ENCODE measurements at regions not wholly inside any gene's neighbourhood (a gene's known extent, or its start where the extent isn't known, plus 50 kb on each side); places are given as distances from the start of the nearest gene placed in this dataset.

- Mint-ChIP-seq H3K36me3 (no peaks in the 10 kb centered on the region), H3K27me3 (no peaks in the 10 kb centered on the region), H3K9me3 (peaks cover 8% of the 10 kb centered on the region), H3K4me1 (no peaks in the 10 kb centered on the region), H3K4me3 (no peak overlapping the region), H3K27ac (no peak overlapping the region)
- DNase-seq, result no peak
Observed at GRCh38 chr4:187309456-187309855, 585.8 kb upstream of the FAT1 start.

- DNase-seq, result no peak
- Mint-ChIP-seq H3K9me3 (peaks cover 5% of the 10 kb centered on the region), H3K4me1 (no peaks in the 10 kb centered on the region), H3K27ac (no peak overlapping the region), H3K27me3 (no peaks in the 10 kb centered on the region), H3K36me3 (no peaks in the 10 kb centered on the region), H3K4me3 (no peak overlapping the region)
Observed at GRCh38 chr4:187312299-187312698, 588.6 kb upstream of the FAT1 start.

GRCh38 chr4:187317799-187318198 lies 594.1 kb upstream of the FAT1 start:
- peaks cover 3% of the 10 kb centered on the region for H3K9me3 Mint-ChIP-seq
- DNase-seq, result no peak
- H3K4me3 Mint-ChIP-seq, result no peak overlapping the region
- no peaks in the 10 kb centered on the region for H3K27me3 Mint-ChIP-seq
- H3K36me3 Mint-ChIP-seq, result no peaks in the 10 kb centered on the region
- H3K4me1 Mint-ChIP-seq, result no peaks in the 10 kb centered on the region
- no peak overlapping the region for H3K27ac Mint-ChIP-seq

GRCh38 chr4:187321711-187322110 lies 598.1 kb upstream of the FAT1 start:
- no peak overlapping the region for H3K27ac Mint-ChIP-seq
- no peak overlapping the region for H3K4me3 Mint-ChIP-seq
- no peak for DNase-seq
- no peaks in the 10 kb centered on the region for H3K36me3 Mint-ChIP-seq
- H3K4me1 Mint-ChIP-seq, result no peaks in the 10 kb centered on the region
- no peaks in the 10 kb centered on the region for H3K27me3 Mint-ChIP-seq
- peaks cover 4% of the 10 kb centered on the region for H3K9me3 Mint-ChIP-seq

- Mint-ChIP-seq H3K27ac (no peak overlapping the region), H3K36me3 (no peaks in the 10 kb centered on the region), H3K4me3 (no peak overlapping the region), H3K27me3 (no peaks in the 10 kb centered on the region), H3K9me3 (peaks cover 17% of the 10 kb centered on the region), H3K4me1 (no peaks in the 10 kb centered on the region)
- DNase-seq, result no peak
Observed at GRCh38 chr4:187332141-187332540, 608.5 kb upstream of the FAT1 start.

- Mint-ChIP-seq H3K27me3 (no peaks in the 10 kb centered on the region), H3K27ac (no peak overlapping the region), H3K36me3 (no peaks in the 10 kb centered on the region), H3K4me3 (no peak overlapping the region), H3K9me3 (peaks cover 17% of the 10 kb centered on the region), H3K4me1 (no peaks in the 10 kb centered on the region)
- DNase-seq, result no peak
Observed at GRCh38 chr4:187333151-187333550, 609.5 kb upstream of the FAT1 start.

- Mint-ChIP-seq H3K36me3 (no peaks in the 10 kb centered on the region), H3K9me3 (peaks cover 13% of the 10 kb centered on the region), H3K4me3 (no peak overlapping the region), H3K4me1 (no peaks in the 10 kb centered on the region), H3K27ac (no peak overlapping the region), H3K27me3 (no peaks in the 10 kb centered on the region)
- DNase-seq, result no peak
Observed at GRCh38 chr4:187335339-187335738, 611.7 kb upstream of the FAT1 start.

- DNase-seq, result no peak
- Mint-ChIP-seq H3K27ac (no peak overlapping the region), H3K36me3 (no peaks in the 10 kb centered on the region), H3K27me3 (no peaks in the 10 kb centered on the region), H3K9me3 (no peaks in the 10 kb centered on the region), H3K4me3 (no peak overlapping the region), H3K4me1 (no peaks in the 10 kb centered on the region)
Observed at GRCh38 chr4:187354740-187355139, 631.1 kb upstream of the FAT1 start.

- Mint-ChIP-seq H3K4me3 (no peak overlapping the region), H3K27ac (no peak overlapping the region), H3K4me1 (no peaks in the 10 kb centered on the region), H3K36me3 (no peaks in the 10 kb centered on the region), H3K9me3 (no peaks in the 10 kb centered on the region), H3K27me3 (no peaks in the 10 kb centered on the region)
- no peak for DNase-seq
Observed at GRCh38 chr4:187357045-187357643, 633.5 kb upstream of the FAT1 start.

GRCh38 chr4:187357821-187358220 lies 634.2 kb upstream of the FAT1 start:
- Mint-ChIP-seq H3K36me3 (no peaks in the 10 kb centered on the region), H3K27ac (no peak overlapping the region), H3K27me3 (no peaks in the 10 kb centered on the region), H3K4me1 (no peaks in the 10 kb centered on the region), H3K4me3 (no peak overlapping the region), H3K9me3 (no peaks in the 10 kb centered on the region)
- no peak for DNase-seq

GRCh38 chr4:187362937-187363857 lies 632.4 kb upstream of the ZFP42 start:
- no peak overlapping the region for H3K27ac Mint-ChIP-seq
- no peaks in the 10 kb centered on the region for H3K4me1 Mint-ChIP-seq
- H3K27me3 Mint-ChIP-seq, result no peaks in the 10 kb centered on the region
- DNase-seq, result no peak
- no peak overlapping the region for H3K4me3 Mint-ChIP-seq
- H3K9me3 Mint-ChIP-seq, result peaks cover 3% of the 10 kb centered on the region
- H3K36me3 Mint-ChIP-seq, result no peaks in the 10 kb centered on the region

- H3K9me3 Mint-ChIP-seq, result peaks cover 3% of the 10 kb centered on the region
- no peak overlapping the region for H3K4me3 Mint-ChIP-seq
- H3K36me3 Mint-ChIP-seq, result no peaks in the 10 kb centered on the region
- H3K27ac Mint-ChIP-seq, result no peak overlapping the region
- no peak for DNase-seq
- H3K27me3 Mint-ChIP-seq, result no peaks in the 10 kb centered on the region
- H3K4me1 Mint-ChIP-seq, result no peaks in the 10 kb centered on the region
Observed at GRCh38 chr4:187364401-187364800, 631.2 kb upstream of the ZFP42 start.

- H3K36me3 Mint-ChIP-seq, result no peaks in the 10 kb centered on the region
- no peaks in the 10 kb centered on the region for H3K4me1 Mint-ChIP-seq
- H3K9me3 Mint-ChIP-seq, result peaks cover 3% of the 10 kb centered on the region
- H3K4me3 Mint-ChIP-seq, result no peak overlapping the region
- DNase-seq, result no peak
- no peak overlapping the region for H3K27ac Mint-ChIP-seq
- no peaks in the 10 kb centered on the region for H3K27me3 Mint-ChIP-seq
Observed at GRCh38 chr4:187364851-187365250, 630.7 kb upstream of the ZFP42 start.

- no peaks in the 10 kb centered on the region for H3K36me3 Mint-ChIP-seq
- H3K27me3 Mint-ChIP-seq, result no peaks in the 10 kb centered on the region
- H3K4me1 Mint-ChIP-seq, result no peaks in the 10 kb centered on the region
- no peak overlapping the region for H3K27ac Mint-ChIP-seq
- DNase-seq, result no peak
- no peak overlapping the region for H3K4me3 Mint-ChIP-seq
- peaks cover 3% of the 10 kb centered on the region for H3K9me3 Mint-ChIP-seq
Observed at GRCh38 chr4:187366530-187366929, 629.0 kb upstream of the ZFP42 start.

- peaks cover 6% of the 10 kb centered on the region for H3K9me3 Mint-ChIP-seq
- H3K36me3 Mint-ChIP-seq, result no peaks in the 10 kb centered on the region
- no peaks in the 10 kb centered on the region for H3K27me3 Mint-ChIP-seq
- DNase-seq, result no peak
- no peak overlapping the region for H3K4me3 Mint-ChIP-seq
- no peaks in the 10 kb centered on the region for H3K4me1 Mint-ChIP-seq
- no peak overlapping the region for H3K27ac Mint-ChIP-seq
Observed at GRCh38 chr4:187370918-187371317, 624.7 kb upstream of the ZFP42 start.

- H3K4me1 Mint-ChIP-seq, result no peaks in the 10 kb centered on the region
- no peak for DNase-seq
- no peak overlapping the region for H3K27ac Mint-ChIP-seq
- H3K9me3 Mint-ChIP-seq, result peaks cover 13% of the 10 kb centered on the region
- no peaks in the 10 kb centered on the region for H3K36me3 Mint-ChIP-seq
- no peak overlapping the region for H3K4me3 Mint-ChIP-seq
- H3K27me3 Mint-ChIP-seq, result no peaks in the 10 kb centered on the region
Observed at GRCh38 chr4:187378441-187378840, 617.1 kb upstream of the ZFP42 start.
